GM18508 (cell line): ENCODE measurements at regions not wholly inside any gene's neighbourhood (a gene's known extent, or its start where the extent isn't known, plus 50 kb on each side); places are given as distances from the start of the nearest gene placed in this dataset.

Source experiments
- ATAC-seq: cut with Tn5 transposase; IDR thresholded peaks from one replicate; pipeline ENCODE4 v1.9.1; 2021; ENCODE audit warnings: moderate number of reproducible peaks; ENCODE audit not compliant: insufficient read depth, unreplicated experiment

- no peak for ATAC-seq
Measured at GRCh38 chr1:90162216-90162615, 167.3 kb downstream of the ZNF326 start.

GRCh38 chr1:90161625-90162024 is 166.7 kb downstream of the ZNF326 start:
- ATAC-seq = no peak

GRCh38 chr1:90155721-90156487 is 161.0 kb downstream of the ZNF326 start:
- no peak for ATAC-seq

GRCh38 chr1:90154711-90155110 is 159.8 kb downstream of the ZNF326 start:
- ATAC-seq = no peak

- ATAC-seq = no peak
Measured at GRCh38 chr1:90149101-90149500, 154.2 kb downstream of the ZNF326 start.

- no peak for ATAC-seq
Measured at GRCh38 chr1:90147093-90147492, 152.2 kb downstream of the ZNF326 start.

- no peak for ATAC-seq
Measured at GRCh38 chr1:90144820-90145219, 149.9 kb downstream of the ZNF326 start.

- no peak for ATAC-seq
Measured at GRCh38 chr1:90143591-90143990, 148.7 kb downstream of the ZNF326 start.

- no peak for ATAC-seq
Measured at GRCh38 chr1:90142697-90143096, 147.8 kb downstream of the ZNF326 start.

GRCh38 chr1:90139837-90140236 is 144.9 kb downstream of the ZNF326 start:
- ATAC-seq = no peak

GRCh38 chr1:90135286-90135685 is 140.4 kb downstream of the ZNF326 start:
- ATAC-seq = no peak

- ATAC-seq = no peak
Measured at GRCh38 chr1:90134175-90134955, 139.5 kb downstream of the ZNF326 start.

GRCh38 chr1:90133133-90133532 is 138.2 kb downstream of the ZNF326 start:
- no peak for ATAC-seq

- no peak for ATAC-seq
Measured at GRCh38 chr1:90132306-90132705, 137.4 kb downstream of the ZNF326 start.

- ATAC-seq = peak; percentile 45
Measured at GRCh38 chr1:90127288-90127953, 132.5 kb downstream of the ZNF326 start.

GRCh38 chr1:90126834-90127233 is 131.9 kb downstream of the ZNF326 start:
- ATAC-seq = no peak

- ATAC-seq = no peak
Measured at GRCh38 chr1:90122654-90123340, 127.9 kb downstream of the ZNF326 start.

GRCh38 chr1:90114521-90115141 is 119.7 kb downstream of the ZNF326 start:
- ATAC-seq = no peak

GRCh38 chr1:90107990-90108389 is 113.1 kb downstream of the ZNF326 start:
- ATAC-seq = no peak

- no peak for ATAC-seq
Measured at GRCh38 chr1:90106311-90106710, 111.4 kb downstream of the ZNF326 start.
